ENCODE measurements at regions not wholly inside any gene's neighbourhood (a gene's known extent, or its start where the extent isn't known, plus 50 kb on each side); places are given as distances from the start of the nearest gene placed in this dataset.
"Not testable (repeated sequence)": the region's sequence is repeated elsewhere in the genome, so short reads cannot be mapped to it uniquely, and the experiment has no call there.

DNA sequence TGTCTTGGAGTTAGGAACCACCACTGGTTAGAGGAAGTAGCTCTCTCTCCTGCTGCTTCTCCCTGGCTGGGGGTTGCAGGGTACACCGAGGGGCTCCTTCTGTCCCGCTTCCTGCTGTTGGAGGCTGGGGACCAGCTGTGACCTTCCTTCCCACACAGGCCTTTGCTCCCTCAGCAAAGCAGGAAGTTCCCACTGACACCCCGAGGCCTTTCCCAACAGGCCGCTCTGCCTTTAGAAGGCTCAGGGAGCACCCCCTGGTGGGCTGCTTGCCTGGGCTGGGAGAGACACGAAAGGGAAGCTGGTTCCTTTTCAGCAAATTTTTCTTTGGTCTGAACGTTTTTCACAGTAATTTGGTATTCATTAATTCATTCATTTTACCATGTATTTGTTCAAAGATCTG is 527.9 kb upstream of the B3GAT1 start:
- Mint-ChIP-seq H3K27ac (no peak overlapping the region), H3K4me1 (ENCODE audit: unreplicated experiment) (peaks cover 10% of the 10 kb centered on the region), H3K27me3 (peaks cover 4% of the 10 kb centered on the region), H3K36me3 (no peaks in the 10 kb centered on the region), H3K4me3 (no peak overlapping the region), H3K9me3 (no peaks in the 10 kb centered on the region)
- DNase-seq (ENCODE audit: extremely low spot score, unreplicated experiment), result no peak
- TF ChIP-seq, protein P1, sequence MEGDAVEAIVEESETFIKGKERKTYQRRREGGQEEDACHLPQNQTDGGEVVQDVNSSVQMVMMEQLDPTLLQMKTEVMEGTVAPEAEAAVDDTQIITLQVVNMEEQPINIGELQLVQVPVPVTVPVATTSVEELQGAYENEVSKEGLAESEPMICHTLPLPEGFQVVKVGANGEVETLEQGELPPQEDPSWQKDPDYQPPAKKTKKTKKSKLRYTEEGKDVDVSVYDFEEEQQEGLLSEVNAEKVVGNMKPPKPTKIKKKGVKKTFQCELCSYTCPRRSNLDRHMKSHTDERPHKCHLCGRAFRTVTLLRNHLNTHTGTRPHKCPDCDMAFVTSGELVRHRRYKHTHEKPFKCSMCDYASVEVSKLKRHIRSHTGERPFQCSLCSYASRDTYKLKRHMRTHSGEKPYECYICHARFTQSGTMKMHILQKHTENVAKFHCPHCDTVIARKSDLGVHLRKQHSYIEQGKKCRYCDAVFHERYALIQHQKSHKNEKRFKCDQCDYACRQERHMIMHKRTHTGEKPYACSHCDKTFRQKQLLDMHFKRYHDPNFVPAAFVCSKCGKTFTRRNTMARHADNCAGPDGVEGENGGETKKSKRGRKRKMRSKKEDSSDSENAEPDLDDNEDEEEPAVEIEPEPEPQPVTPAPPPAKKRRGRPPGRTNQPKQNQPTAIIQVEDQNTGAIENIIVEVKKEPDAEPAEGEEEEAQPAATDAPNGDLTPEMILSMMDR (conservative IDR thresholded peaks at IDR 0.05), result peak; percentile 69

DNA sequence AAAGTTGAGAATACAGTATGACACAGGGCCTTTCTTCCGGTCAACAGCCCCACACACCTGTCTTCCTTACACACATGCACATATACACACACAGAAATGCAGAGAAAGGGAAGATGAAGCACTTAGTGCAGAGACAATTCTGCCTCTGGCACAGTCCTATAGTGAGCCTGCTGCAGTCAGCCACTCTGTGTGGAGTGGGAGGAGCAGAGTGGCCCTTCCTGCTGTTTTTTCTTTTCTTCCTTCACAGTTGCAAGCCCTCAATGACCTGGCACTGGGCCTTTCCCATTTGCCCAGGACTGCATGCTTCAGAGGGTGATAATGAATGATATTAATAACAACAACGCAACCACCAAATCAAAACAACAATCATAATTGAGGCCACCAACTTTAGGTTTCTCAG is 527.0 kb upstream of the B3GAT1 start:
- TF ChIP-seq, protein P1 (conservative IDR thresholded peaks at IDR 0.05), result no peak
- no peak overlapping the region for H3K27ac Mint-ChIP-seq
- H3K4me1 Mint-ChIP-seq (ENCODE audit: unreplicated experiment), result peaks cover 10% of the 10 kb centered on the region
- DNase-seq (ENCODE audit: extremely low spot score, unreplicated experiment), result no peak
- H3K4me3 Mint-ChIP-seq, result no peak overlapping the region
- no peaks in the 10 kb centered on the region for H3K9me3 Mint-ChIP-seq
- peaks cover 3% of the 10 kb centered on the region for H3K27me3 Mint-ChIP-seq
- H3K36me3 Mint-ChIP-seq, result no peaks in the 10 kb centered on the region

DNA sequence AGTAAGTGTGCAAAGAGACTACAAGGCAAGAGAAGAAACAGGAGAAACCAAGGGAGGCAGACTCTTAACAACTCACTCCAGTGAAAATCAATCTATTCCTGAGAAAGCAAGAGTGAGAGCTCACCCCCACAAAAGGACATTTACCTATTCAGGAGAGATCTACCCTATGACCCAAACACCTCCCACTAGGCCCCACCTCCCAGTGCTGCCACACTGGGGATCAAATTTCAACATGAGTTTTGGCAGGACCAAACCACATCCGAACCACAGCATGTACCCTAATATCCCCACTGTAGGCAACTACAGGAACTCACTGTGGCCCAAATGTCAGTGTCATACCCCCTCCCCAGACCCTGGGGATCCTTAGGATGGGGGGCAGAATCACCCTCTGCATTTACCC is 526.2 kb upstream of the B3GAT1 start:
- Mint-ChIP-seq H3K9me3 (no peaks in the 10 kb centered on the region), H3K27ac (no peak overlapping the region), H3K4me3 (no peak overlapping the region), H3K4me1 (ENCODE audit: unreplicated experiment) (peaks cover 10% of the 10 kb centered on the region), H3K27me3 (peaks cover 2% of the 10 kb centered on the region), H3K36me3 (no peaks in the 10 kb centered on the region)
- TF ChIP-seq, protein P1 (conservative IDR thresholded peaks at IDR 0.05), result no peak
- no peak for DNase-seq (ENCODE audit: extremely low spot score, unreplicated experiment)

DNA sequence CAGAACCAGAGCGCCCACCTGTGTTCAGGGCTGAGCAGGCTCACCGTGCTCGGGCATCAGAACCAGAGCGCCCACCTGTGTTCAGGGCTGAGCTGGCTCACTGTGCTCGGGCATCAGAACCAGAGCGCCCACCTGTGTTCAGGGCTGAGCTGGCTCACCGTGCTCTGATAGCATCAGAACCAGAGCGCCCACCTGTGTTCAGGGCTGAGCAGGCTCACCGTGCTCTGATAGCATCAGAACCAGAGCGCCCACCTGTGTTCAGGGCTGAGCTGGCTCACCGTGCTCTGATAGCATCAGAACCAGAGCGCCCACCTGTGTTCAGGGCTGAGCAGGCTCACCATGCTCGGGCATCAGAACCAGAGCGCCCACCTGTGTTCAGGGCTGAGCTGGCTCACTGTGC is 525.2 kb upstream of the B3GAT1 start:
- DNase-seq (ENCODE audit: extremely low spot score, unreplicated experiment), result peak; percentile 20
- not testable (repeated sequence) for H3K27ac Mint-ChIP-seq, H3K36me3 Mint-ChIP-seq, H3K4me3 Mint-ChIP-seq, H3K9me3 Mint-ChIP-seq, H3K27me3 Mint-ChIP-seq
- peaks cover 10% of the 10 kb centered on the region for H3K4me1 Mint-ChIP-seq (ENCODE audit: unreplicated experiment)

DNA sequence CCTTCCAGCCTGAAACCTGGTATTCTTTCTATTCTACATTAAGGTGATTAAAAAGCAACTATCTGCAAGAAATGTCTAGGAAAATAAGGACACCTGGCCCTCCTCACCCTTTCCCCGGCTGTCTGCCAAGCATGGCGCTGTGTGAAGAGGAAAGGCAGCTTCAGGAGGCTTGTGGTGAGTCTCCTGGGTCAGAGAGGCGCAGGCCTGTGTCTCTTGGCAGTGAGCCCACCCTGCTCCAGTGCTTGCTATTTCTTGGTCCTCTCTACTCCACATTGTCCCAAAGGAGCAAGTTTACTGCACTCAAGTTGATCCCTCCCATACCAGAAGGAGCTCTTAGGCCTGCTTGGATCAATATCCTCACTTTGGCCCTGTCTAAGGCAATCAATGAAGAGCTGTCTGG is 520.7 kb upstream of the B3GAT1 start:
- no peaks in the 10 kb centered on the region for H3K4me1 Mint-ChIP-seq (ENCODE audit: unreplicated experiment)
- no peaks in the 10 kb centered on the region for H3K36me3 Mint-ChIP-seq
- peak; percentile 15 for DNase-seq (ENCODE audit: extremely low spot score, unreplicated experiment)
- no peak overlapping the region for H3K4me3 Mint-ChIP-seq
- TF ChIP-seq, protein P1 (conservative IDR thresholded peaks at IDR 0.05), result no peak
- H3K27me3 Mint-ChIP-seq, result peaks cover 8% of the 10 kb centered on the region
- no peak overlapping the region for H3K27ac Mint-ChIP-seq
- no peaks in the 10 kb centered on the region for H3K9me3 Mint-ChIP-seq

DNA sequence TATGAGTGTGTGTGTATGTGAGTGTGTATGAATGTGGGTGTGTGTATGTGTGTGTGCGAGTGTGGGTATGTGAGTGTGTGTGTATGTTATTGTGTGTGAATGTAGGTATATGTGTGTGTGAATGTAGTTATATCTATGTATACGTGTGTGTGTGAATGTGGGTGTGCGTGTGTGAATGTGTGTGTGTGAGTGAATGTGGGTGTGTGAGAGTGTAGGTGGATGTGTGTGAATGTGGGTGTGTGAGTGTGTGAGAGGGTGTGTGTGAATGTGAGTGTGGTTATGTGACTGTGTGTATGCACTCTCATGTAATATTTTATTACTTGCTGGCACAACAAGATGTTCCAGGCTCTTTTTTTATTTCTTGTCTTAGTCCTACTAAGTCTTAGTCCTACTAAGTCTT is 513.4 kb upstream of the B3GAT1 start:
- H3K9me3 Mint-ChIP-seq, result peaks cover 10% of the 10 kb centered on the region
- no peak overlapping the region for H3K27ac Mint-ChIP-seq
- no peak for DNase-seq (ENCODE audit: extremely low spot score, unreplicated experiment)
- H3K36me3 Mint-ChIP-seq, result no peaks in the 10 kb centered on the region
- peaks cover 4% of the 10 kb centered on the region for H3K4me1 Mint-ChIP-seq (ENCODE audit: unreplicated experiment)
- TF ChIP-seq, protein P1 (conservative IDR thresholded peaks at IDR 0.05), result no peak
- H3K27me3 Mint-ChIP-seq, result peaks cover 4% of the 10 kb centered on the region
- no peak overlapping the region for H3K4me3 Mint-ChIP-seq

All from type B pancreatic cell (in vitro differentiated cells).